Prostate gland (tissue), 2 donors: ENCODE measurements at regions not wholly inside any gene's neighbourhood (a gene's known extent, or its start where the extent isn't known, plus 50 kb on each side); places are given as distances from the start of the nearest gene placed in this dataset.

ENCODE experiments used
- DNase-seq: peaks from one replicate; pipeline ENCODE4 v3.0.0-alpha.2; 2019; ENCODE audit warnings: low spot score
- H3K27ac ChIP-seq, 2 donors: fragments of 200-600 bp; sonication (generic); 2 replicates each; pipeline ENCODE4 v1.5.1; 2017 to 2019
- H3K27me3 ChIP-seq: fragments of 200-600 bp; sonication (generic); replicated peaks from 2 replicates; pipeline ENCODE4 v1.5.1; 2019; ENCODE audit not compliant: insufficient read depth
- H3K36me3 ChIP-seq, 2 donors: fragments of 200-600 bp; sonication (generic); 1 replicate in 1 of 2; 2 replicates in 1 of 2; pipeline versions ENCODE4 v1.5.1 to v1.8.1; 2017 to 2019
- H3K4me1 ChIP-seq: fragments of 200-600 bp; sonication (generic); replicated peaks from 2 replicates; pipeline ENCODE4 v1.5.1; 2019
- H3K4me3 ChIP-seq, 2 donors: fragments of 200-600 bp; sonication (generic); 2 replicates each; pipeline ENCODE4 v1.5.1; 2017 to 2019
- H3K9me3 ChIP-seq: fragments of 200-600 bp; sonication (generic); 2 replicates; pipeline ENCODE4 v1.5.1; 2017
- POLR2A ChIP-seq: fragments of 450-650 bp; IDR thresholded peaks from one replicate; pipeline ENCODE4 v1.6.1; 2016; ENCODE audit warnings: antibody characterized with exemption, mild to moderate bottlenecking
- POLR2AphosphoS5 ChIP-seq: sonication (generic); formaldehyde crosslinking; IDR thresholded peaks from one replicate; pipeline ENCODE4 v1.6.1; 2017; ENCODE audit warnings: antibody characterized with exemption
- WGBS: methylation state at CpG from one replicate; pipeline ENCODE4 v1.1.5; 2018; 5-methylcytosine and 5-hydroxymethylcytosine counted together
- intact Hi-C: fragments of 100-400 bp; cut with DNase I; formaldehyde crosslinking; loops from one replicate; pipeline ENCODE4 v1.14.2; 2022
- TF ChIP-seq, protein P1 (sequence below), 4 experiments: fragments of 200-600 bp in 2 of 4; fragments of 450-650 bp in 2 of 4; sonication (generic) in 2 of 4; IDR thresholded peaks; 1 replicate in 3 of 4; 2 replicates in 1 of 4; pipeline ENCODE4 v1.5.1; 2016 to 2019; ENCODE audit warnings: antibody characterized with exemption in 4 of 4, mild to moderate bottlenecking in 2 of 4, moderate library complexity in 2 of 4

DNA sequence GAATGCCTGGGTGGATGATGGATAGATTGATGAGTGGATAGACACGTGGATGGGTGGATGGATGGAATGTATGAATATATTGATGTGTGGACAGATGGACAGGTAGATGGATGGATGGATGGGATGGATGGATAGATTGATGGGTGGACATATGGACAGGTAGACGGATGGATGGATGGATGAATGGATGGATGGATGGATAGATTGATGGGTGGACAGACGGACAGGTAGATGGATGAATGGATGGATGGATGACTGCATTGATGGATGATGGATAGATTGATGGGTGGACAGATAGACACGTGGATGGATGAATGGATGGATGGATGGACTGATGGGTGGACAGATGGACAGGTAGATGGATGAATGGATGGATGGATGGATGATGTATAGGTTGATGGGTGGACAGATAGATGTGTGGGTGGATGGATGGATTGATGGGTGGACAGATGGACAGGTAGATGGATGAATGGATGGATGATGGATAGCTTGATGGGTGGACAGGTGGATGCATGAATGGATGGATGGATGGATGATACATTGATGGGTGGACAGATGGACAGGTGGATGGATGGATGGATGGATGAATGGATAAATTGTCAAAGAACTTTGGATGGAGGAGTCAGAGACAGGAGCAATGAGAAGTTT lies 171.4 kb upstream of the AFDN start:
- Histone ChIP-seq H3K36me3 (no peaks in the 10 kb centered on the region), H3K4me3 (no peak overlapping the region), H3K27me3 (no peaks in the 10 kb centered on the region), H3K27ac (no peak overlapping the region), H3K4me1 (no peaks in the 10 kb centered on the region), H3K9me3 (no peaks in the 10 kb centered on the region)
- no peak for DNase-seq
- TF ChIP-seq POLR2AphosphoS5 (no peak), POLR2A (no peak)
- TF ChIP-seq, protein P1, sequence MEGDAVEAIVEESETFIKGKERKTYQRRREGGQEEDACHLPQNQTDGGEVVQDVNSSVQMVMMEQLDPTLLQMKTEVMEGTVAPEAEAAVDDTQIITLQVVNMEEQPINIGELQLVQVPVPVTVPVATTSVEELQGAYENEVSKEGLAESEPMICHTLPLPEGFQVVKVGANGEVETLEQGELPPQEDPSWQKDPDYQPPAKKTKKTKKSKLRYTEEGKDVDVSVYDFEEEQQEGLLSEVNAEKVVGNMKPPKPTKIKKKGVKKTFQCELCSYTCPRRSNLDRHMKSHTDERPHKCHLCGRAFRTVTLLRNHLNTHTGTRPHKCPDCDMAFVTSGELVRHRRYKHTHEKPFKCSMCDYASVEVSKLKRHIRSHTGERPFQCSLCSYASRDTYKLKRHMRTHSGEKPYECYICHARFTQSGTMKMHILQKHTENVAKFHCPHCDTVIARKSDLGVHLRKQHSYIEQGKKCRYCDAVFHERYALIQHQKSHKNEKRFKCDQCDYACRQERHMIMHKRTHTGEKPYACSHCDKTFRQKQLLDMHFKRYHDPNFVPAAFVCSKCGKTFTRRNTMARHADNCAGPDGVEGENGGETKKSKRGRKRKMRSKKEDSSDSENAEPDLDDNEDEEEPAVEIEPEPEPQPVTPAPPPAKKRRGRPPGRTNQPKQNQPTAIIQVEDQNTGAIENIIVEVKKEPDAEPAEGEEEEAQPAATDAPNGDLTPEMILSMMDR (IDR thresholded peaks at IDR 0.05) = no peak
- WGBS = 92% methylated on average over 4 of the region's 4 CpGs
- intact Hi-C loops = no loop called here

DNA sequence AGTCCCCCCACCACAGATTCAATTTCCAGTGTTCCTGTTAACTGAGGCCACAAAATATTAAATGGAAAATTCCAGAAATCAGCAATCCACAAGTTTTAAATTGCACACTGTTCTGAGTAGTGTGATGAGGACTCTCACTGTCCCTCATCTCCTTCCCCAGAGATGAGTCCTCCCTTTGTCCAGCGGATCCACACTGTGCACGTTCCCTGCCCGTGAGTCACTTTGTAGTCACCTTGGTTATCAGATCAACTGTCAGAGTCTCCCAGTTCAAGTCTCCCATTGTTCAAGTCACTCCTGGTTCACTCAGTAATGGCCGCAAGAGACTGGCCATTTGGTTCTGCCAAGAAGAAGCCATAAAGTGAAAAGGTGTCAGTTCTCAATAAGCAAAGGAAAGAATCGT lies 168.6 kb upstream of the AFDN start:
- no peak for DNase-seq
- H3K27ac ChIP-seq = no peak overlapping the region
- H3K4me1 ChIP-seq = no peaks in the 10 kb centered on the region
- TF ChIP-seq, protein P1 (IDR thresholded peaks at IDR 0.05) = no peak
- TF ChIP-seq POLR2AphosphoS5 = no peak
- no peak for TF ChIP-seq POLR2A
- no peaks in the 10 kb centered on the region for H3K36me3 ChIP-seq
- 91% methylated on average over 5 of the region's 5 CpGs for WGBS
- intact Hi-C loops = no loop called here
- H3K9me3 ChIP-seq = no peaks in the 10 kb centered on the region
- no peak overlapping the region for H3K4me3 ChIP-seq
- H3K27me3 ChIP-seq = no peaks in the 10 kb centered on the region

DNA sequence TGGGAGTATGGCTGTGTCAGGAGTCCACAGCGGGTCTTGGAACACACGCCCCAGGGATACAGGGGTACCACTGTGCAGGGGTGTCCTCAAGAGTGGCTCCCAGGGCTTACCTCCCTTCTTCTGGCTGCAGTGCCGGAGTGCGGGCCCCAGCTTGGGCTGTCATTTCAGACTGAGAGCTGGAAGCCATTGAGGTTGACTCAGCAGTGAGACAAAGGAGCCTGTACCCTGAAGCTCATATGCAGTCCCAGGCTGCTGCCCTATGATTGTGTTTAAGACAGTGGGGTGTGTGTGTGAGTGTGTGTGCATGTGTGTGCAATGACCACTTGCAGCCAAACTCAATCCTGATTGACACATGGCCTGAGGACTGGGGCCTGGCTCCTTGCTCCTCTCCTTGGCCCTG lies 167.7 kb upstream of the AFDN start:
- Histone ChIP-seq H3K27me3 (no peaks in the 10 kb centered on the region), H3K27ac (no peak overlapping the region), H3K9me3 (no peaks in the 10 kb centered on the region), H3K4me3 (no peak overlapping the region), H3K36me3 (no peaks in the 10 kb centered on the region), H3K4me1 (no peaks in the 10 kb centered on the region)
- WGBS = 97% methylated on average over 4 of the region's 4 CpGs
- DNase-seq = no peak
- intact Hi-C loops = no loop called here
- TF ChIP-seq, protein P1 (IDR thresholded peaks at IDR 0.05) = no peak
- no peak for TF ChIP-seq POLR2A
- TF ChIP-seq POLR2AphosphoS5 = no peak

DNA sequence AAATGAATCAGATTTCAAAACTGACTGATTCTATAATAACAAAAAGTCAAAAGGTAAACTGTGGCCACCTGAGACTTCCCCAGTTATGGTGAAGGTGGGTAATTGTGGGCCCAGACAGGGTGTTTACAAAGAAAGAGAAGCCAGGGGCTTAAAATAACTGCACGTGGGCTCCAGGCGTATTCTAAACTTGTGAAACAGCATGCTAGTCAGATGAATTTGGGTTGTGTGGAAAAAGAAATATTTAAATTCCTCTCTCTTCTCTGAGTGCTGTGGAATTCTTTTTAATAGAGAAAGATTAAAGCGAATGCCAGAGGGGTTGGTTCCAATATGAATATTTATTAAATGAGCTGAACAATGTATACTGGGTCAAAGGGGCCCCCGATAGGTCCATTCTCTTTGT lies 166.3 kb upstream of the AFDN start:
- no peak for DNase-seq
- no peaks in the 10 kb centered on the region for H3K27me3 ChIP-seq

More for the DNA sequence above, 166.3 kb upstream of the AFDN start:
- 82% methylated on average over 4 of the region's 4 CpGs for WGBS
- Histone ChIP-seq H3K36me3 (no peaks in the 10 kb centered on the region), H3K27ac (no peak overlapping the region), H3K4me3 (no peak overlapping the region), H3K9me3 (no peaks in the 10 kb centered on the region), H3K4me1 (no peaks in the 10 kb centered on the region)
- intact Hi-C loops = no loop called here
- TF ChIP-seq POLR2A (no peak), POLR2AphosphoS5 (no peak)
- TF ChIP-seq, protein P1 (IDR thresholded peaks at IDR 0.05) = no peak
